HepG2 (cell line): ENCODE measurements at regions not wholly inside any gene's neighbourhood (a gene's known extent, or its start where the extent isn't known, plus 50 kb on each side); places are given as distances from the start of the nearest gene placed in this dataset.

Source experiments
- ATAC-seq: fragments of 200-7000 bp; cut with Tn5 transposase; 3 replicates; pipeline ENCODE4 v1.9.1; 2020; ENCODE audit warnings: mild to moderate bottlenecking, moderate library complexity
- BruUV-seq: library from RNA; stranded (reverse); fragments of 400-500 nt; replicated peaks from 2 replicates; lab custom pipeline; 2021; lab: Mats Ljungman, UMichigan
- CTCF ChIA-PET: fragments of 300-600 bp; formaldehyde crosslinking; extraction: SDS; loops from one replicate; lab custom pipeline; 2021; ENCODE audit warnings: low total read pairs, inconsistent platforms, low intra/inter-chr PET ratio; lab: Yijun Ruan, JAX
- POLR2A ChIA-PET: fragments of 350-600 bp; sonication (Branson Sonifier 250); formaldehyde crosslinking; loops from one replicate; lab custom pipeline; 2020; ENCODE audit warnings: antibody characterized with exemption, inconsistent platforms; lab: Yijun Ruan, JAX
- DNase-seq: peaks from one replicate; pipeline ENCODE4 v3.0.0-alpha.2; 2015; ENCODE audit warnings: low spot score
- FAIRE-seq: peaks from 3 replicates; lab custom pipeline; 2011; peaks lifted over from hg19 to GRCh38; lab: Jason Lieb, UNC
- H2AFZ ChIP-seq: one replicate; pipeline ENCODE4 v1.6.1; 2011; ENCODE audit warnings: low read length, inconsistent platforms
- H3K27ac ChIP-seq: fragments of 300-600 bp; 3 replicates; pipeline ENCODE4 v1.8.0; 2011; ENCODE audit warnings: mixed run types, mild to moderate bottlenecking, mixed read lengths, low read length, inconsistent platforms; ENCODE audit not compliant: insufficient read depth; ENCODE audit errors: extremely low read length
- H3K27me3 ChIP-seq, 2 experiments: fragments of 200-600 bp in 1 of 2; 2 replicates in 1 of 2; 3 replicates in 1 of 2; pipeline versions ENCODE4 v1.6.0 to v1.8.0; 2011; ENCODE audit warnings: low read length in 2 of 2, mild to moderate bottlenecking in 2 of 2, moderate library complexity in 2 of 2, inconsistent platforms in 1 of 2; ENCODE audit not compliant: insufficient read depth in 2 of 2, control insufficient read depth in 1 of 2
- H3K36me3 ChIP-seq, 2 experiments: fragments of 200-600 bp in 1 of 2; replicated peaks in 1 of 2; 2 replicates in 1 of 2; 3 replicates in 1 of 2; pipeline versions ENCODE4 v1.5.1 to v1.8.0; 2011; ENCODE audit warnings: low read length in 2 of 2, inconsistent platforms in 1 of 2; ENCODE audit not compliant: insufficient read depth in 2 of 2, control insufficient read depth in 1 of 2
- H3K4me1 ChIP-seq: 2 replicates; pipeline ENCODE4 v1.5.1; 2012; ENCODE audit warnings: low read length, inconsistent platforms; ENCODE audit not compliant: insufficient read depth
- H3K4me2 ChIP-seq: 2 replicates; pipeline ENCODE4 v1.6.0; 2011; ENCODE audit warnings: low read depth, low read length, inconsistent platforms
- H3K4me3 ChIP-seq, 3 experiments: fragments of 200-600 bp in 1 of 3; sonication (generic), shearing (Covaris generic) in 1 of 3; replicated peaks in 1 of 3; 2 replicates each; pipeline ENCODE4 v1.5.1; 2011 to 2016; ENCODE audit warnings: low read length in 3 of 3, inconsistent platforms in 2 of 3, low read depth in 2 of 3, mild to moderate bottlenecking in 2 of 3, control low read depth in 1 of 3, mixed read lengths in 1 of 3; ENCODE audit not compliant: insufficient read depth in 1 of 3
- H3K79me2 ChIP-seq: one replicate; pipeline ENCODE4 v1.6.1; 2011; ENCODE audit warnings: low read length, inconsistent platforms; ENCODE audit not compliant: insufficient read depth
- H3K9ac ChIP-seq: 2 replicates; pipeline ENCODE4 v1.6.0; 2011; ENCODE audit warnings: mild to moderate bottlenecking, low read depth, low read length, inconsistent platforms; ENCODE audit not compliant: insufficient read depth
- H3K9me3 ChIP-seq: 2 replicates; pipeline ENCODE4 v1.5.1; 2012; ENCODE audit warnings: mild to moderate bottlenecking, low read length
- H4K20me1 ChIP-seq: 2 replicates; pipeline ENCODE4 v1.6.0; 2011; ENCODE audit warnings: inconsistent platforms, mild to moderate bottlenecking, low read length, moderate library complexity; ENCODE audit not compliant: insufficient read depth
- DR1 ChIP-seq: sonication (generic); formaldehyde crosslinking; IDR thresholded peaks from 2 replicates; pipeline ENCODE4 v1.8.0; 2021; ENCODE audit warnings: mild to moderate bottlenecking, missing genetic modification reagents, inconsistent platforms
- FOXK1 ChIP-seq: sonication (generic); formaldehyde crosslinking; IDR thresholded peaks from 2 replicates; pipeline ENCODE4 v1.4.0; 2020; ENCODE audit warnings: low read depth, missing genetic modification reagents, borderline replicate concordance
- TCF12 ChIP-seq, 2 experiments: fragments of 450-650 bp in 1 of 2; sonication (generic) in 1 of 2; formaldehyde crosslinking in 1 of 2; IDR thresholded peaks; 2 replicates each; pipeline versions ENCODE4 v1.6.1 to v1.8.0; 2017 to 2022; ENCODE audit warnings: antibody characterized with exemption in 1 of 2, mild to moderate bottlenecking in 1 of 2, missing genetic modification reagents in 1 of 2, moderate library complexity in 1 of 2
- TEAD2 ChIP-seq: sonication (generic); formaldehyde crosslinking; IDR thresholded peaks from 2 replicates; pipeline ENCODE4 v1.9.0; 2021; ENCODE audit warnings: missing genetic modification reagents
- ZNF768 ChIP-seq: sonication (generic); formaldehyde crosslinking; IDR thresholded peaks from 2 replicates; pipeline ENCODE4 v1.4.0; 2020; ENCODE audit warnings: missing genetic modification reagents
- ZNF790 ChIP-seq: sonication (generic); formaldehyde crosslinking; IDR thresholded peaks from 2 replicates; pipeline ENCODE4 v1.8.0; 2022; ENCODE audit warnings: missing genetic modification reagents, mild to moderate bottlenecking, borderline replicate concordance
- WGBS: methylation state at CpG from one replicate; pipeline ENCODE4 v1.1.6; 2017; ENCODE audit warnings: low lambda C conversion rate; 5-methylcytosine and 5-hydroxymethylcytosine counted together
- in situ Hi-C: cut with HindIII; loops from 2 replicates; pipeline ENCODE4 v1.10.0; 2017; ENCODE audit warnings: low pct_unique_long_range_greater_than_20kb; ENCODE audit not compliant: extremely low pct_ligation_motif_present
- intact Hi-C: fragments of 100-400 bp; cut with micrococcal nuclease; formaldehyde crosslinking; loops from one replicate; pipeline ENCODE4 v1.10.0; 2022; ENCODE audit not compliant: unreplicated experiment
- TF ChIP-seq, protein P1 (sequence below): sonication (generic); formaldehyde crosslinking; IDR thresholded peaks from 2 replicates; pipeline ENCODE4 v1.4.0; 2020; ENCODE audit warnings: mild to moderate bottlenecking, missing genetic modification reagents

- Histone ChIP-seq H3K4me2 (no peak overlapping the region), H2AFZ (no peak overlapping the region)
- intact Hi-C loops, result loop anchor here (2.0 to 5.0 kb wide), 3 partner anchors 145 to 187 kb away; partner anchors contain the start of gene TENT5A
- TF ChIP-seq ZNF790 (CRISPR knock-in tag) (no peak), FOXK1 (CRISPR knock-in tag) (no peak), TEAD2 (no peak), TCF12 (IDR thresholded peaks at IDR 0.05) (no peak), TCF12 (CRISPR knock-in tag; IDR thresholded peaks at IDR 0.05) (no peak), DR1 (CRISPR knock-in tag) (no peak), ZNF768 (CRISPR knock-in tag) (no peak)
- TF ChIP-seq, protein P1, sequence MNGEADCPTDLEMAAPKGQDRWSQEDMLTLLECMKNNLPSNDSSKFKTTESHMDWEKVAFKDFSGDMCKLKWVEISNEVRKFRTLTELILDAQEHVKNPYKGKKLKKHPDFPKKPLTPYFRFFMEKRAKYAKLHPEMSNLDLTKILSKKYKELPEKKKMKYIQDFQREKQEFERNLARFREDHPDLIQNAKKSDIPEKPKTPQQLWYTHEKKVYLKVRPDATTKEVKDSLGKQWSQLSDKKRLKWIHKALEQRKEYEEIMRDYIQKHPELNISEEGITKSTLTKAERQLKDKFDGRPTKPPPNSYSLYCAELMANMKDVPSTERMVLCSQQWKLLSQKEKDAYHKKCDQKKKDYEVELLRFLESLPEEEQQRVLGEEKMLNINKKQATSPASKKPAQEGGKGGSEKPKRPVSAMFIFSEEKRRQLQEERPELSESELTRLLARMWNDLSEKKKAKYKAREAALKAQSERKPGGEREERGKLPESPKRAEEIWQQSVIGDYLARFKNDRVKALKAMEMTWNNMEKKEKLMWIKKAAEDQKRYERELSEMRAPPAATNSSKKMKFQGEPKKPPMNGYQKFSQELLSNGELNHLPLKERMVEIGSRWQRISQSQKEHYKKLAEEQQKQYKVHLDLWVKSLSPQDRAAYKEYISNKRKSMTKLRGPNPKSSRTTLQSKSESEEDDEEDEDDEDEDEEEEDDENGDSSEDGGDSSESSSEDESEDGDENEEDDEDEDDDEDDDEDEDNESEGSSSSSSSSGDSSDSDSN (CRISPR knock-in tag), result no peak
- TF ChIP-seq, all 625 proteins: peak for 0
- POLR2A ChIA-PET, result no interaction called here
- Histone ChIP-seq H3K79me2 (no peaks in the 10 kb centered on the region), H3K27ac (no peak overlapping the region), H4K20me1 (no peaks in the 10 kb centered on the region), H3K27me3 (no peaks in the 10 kb centered on the region), H3K4me3 (no peak overlapping the region), H3K4me1 (peaks cover 49% of the 10 kb centered on the region), H3K9me3 (no peaks in the 10 kb centered on the region), H3K36me3 (no peaks in the 10 kb centered on the region), H3K9ac (no peak overlapping the region)
- no TSS peak for BruUV-seq
- no peak for ATAC-seq
- no peak for DNase-seq
- in situ Hi-C loops, result no loop called here
- CTCF ChIA-PET, result no interaction called here
- no peak for FAIRE-seq
- WGBS, result 80% methylated on average over 3 of the region's 3 CpGs
Measured at GRCh38 chr6:81939766-81940165, 187.3 kb upstream of the TENT5A start.
